Stomach (tissue), 8 donors: ENCODE measurements at regions not wholly inside any gene's neighbourhood (a gene's known extent, or its start where the extent isn't known, plus 50 kb on each side); places are given as distances from the start of the nearest gene placed in this dataset.
"Not testable (repeated sequence)": the region's sequence is repeated elsewhere in the genome, so short reads cannot be mapped to it uniquely, and the experiment has no call there.

Experiments
- DNase-seq, 2 donors: peaks; one replicate each; pipeline versions ENCODE4 v3.0.0 to v3.0.0-alpha.2; 2013 to 2019
- H3K27ac ChIP-seq, 5 donors: fragments of 200-600 bp in 4 of 5; sonication (generic) in 4 of 5; one replicate each; pipeline ENCODE4 v1.5.1; 2013 to 2019; ENCODE audit warnings: mild to moderate bottlenecking in 1 of 5, moderate library complexity in 1 of 5
- H3K27me3 ChIP-seq, 3 donors: fragments of 200-600 bp; sonication (generic); one replicate each; pipeline ENCODE4 v1.5.1; 2017 to 2019; ENCODE audit warnings: mixed run types in 1 of 3
- H3K36me3 ChIP-seq, 4 donors: fragments of 200-600 bp; sonication (generic); 1 replicate in 3 of 4; 2 replicates in 1 of 4; pipeline ENCODE4 v1.5.1; 2016 to 2019
- H3K4me1 ChIP-seq, 4 donors: fragments of 200-600 bp; sonication (generic); one replicate each; pipeline ENCODE4 v1.5.1; 2016 to 2019
- H3K4me3 ChIP-seq, 4 donors: fragments of 200-600 bp; sonication (generic) in 3 of 4; one replicate each; pipeline ENCODE4 v1.5.1; 2016 to 2019; ENCODE audit warnings: mild to moderate bottlenecking in 1 of 4
- H3K9me3 ChIP-seq, 4 donors: fragments of 200-600 bp; sonication (generic); one replicate each; pipeline ENCODE4 v1.5.1; 2016 to 2019
- CTCF ChIP-seq, 7 experiments: fragments of 450-650 bp in 4 of 7; fragments of 200-600 bp in 3 of 7; sonication (generic) in 3 of 7; IDR thresholded peaks; one replicate each; pipeline ENCODE4 v1.5.1; 2016 to 2019; ENCODE audit warnings: antibody characterized with exemption in 7 of 7, control low read depth in 2 of 7, mild to moderate bottlenecking in 1 of 7
- EP300 ChIP-seq: sonication (generic); formaldehyde crosslinking; IDR thresholded peaks from one replicate; pipeline ENCODE4 v1.6.1; 2017; ENCODE audit warnings: antibody characterized with exemption
- POLR2A ChIP-seq, 4 donors: fragments of 450-650 bp; IDR thresholded peaks; one replicate each; pipeline ENCODE4 v1.6.1; 2016; ENCODE audit warnings: antibody characterized with exemption in 4 of 4, control low read depth in 2 of 4, mild to moderate bottlenecking in 1 of 4, moderate library complexity in 1 of 4
- POLR2AphosphoS5 ChIP-seq, 3 donors: sonication (generic); formaldehyde crosslinking; IDR thresholded peaks; one replicate each; pipeline ENCODE4 v1.6.1; 2016; ENCODE audit warnings: antibody characterized with exemption in 3 of 3
- WGBS, 5 donors: extraction: QIAGEN DNeasy Blood & Tissue Kit in 3 of 5; methylation state at CpG; one replicate each; pipeline versions ENCODE4 v1.1.5 to v1.1.7; 2013 to 2018; 5-methylcytosine and 5-hydroxymethylcytosine counted together
- intact Hi-C: fragments of 100-400 bp; cut with DNase I; formaldehyde crosslinking; loops from one replicate; pipeline ENCODE4 v1.15.1; 2023; ENCODE audit warnings: low total_unique reads
- donor health status: healthy with polysubstance abuse.
- donor health status: Bipolar disorder and iron deficiency.
- donor health status: healthy.

DNA sequence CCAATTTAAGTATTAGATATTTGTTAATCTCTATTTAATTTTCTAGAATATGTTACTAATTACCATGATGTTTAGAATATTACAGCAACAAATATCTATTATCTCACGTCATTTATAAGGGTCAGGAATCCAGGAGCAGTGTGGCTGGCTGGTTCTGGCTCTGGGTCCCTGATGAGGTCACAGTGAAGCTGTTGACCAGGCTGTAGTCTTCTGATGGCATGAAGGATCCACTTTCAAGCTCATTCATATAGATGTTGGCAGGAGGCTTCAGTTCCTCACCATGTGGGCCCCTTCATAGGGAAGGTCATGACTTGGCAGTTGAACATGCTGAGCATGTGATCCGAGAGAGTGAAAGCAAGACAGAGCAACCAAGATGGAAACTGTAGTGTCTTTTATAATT is 375.6 kb downstream of the ATP23 start:
- intact Hi-C loops = no loop called here
- H3K4me3 ChIP-seq = no peak overlapping the region
- H3K4me1 ChIP-seq = no peaks in the 10 kb centered on the region
- no peak overlapping the region for H3K27ac ChIP-seq
- TF ChIP-seq EP300 = no peak
- no peak for TF ChIP-seq POLR2AphosphoS5 (IDR thresholded peaks at IDR 0.05)
- no peak for TF ChIP-seq CTCF (IDR thresholded peaks at IDR 0.05)
- no peak for TF ChIP-seq POLR2A (IDR thresholded peaks at IDR 0.05)
- no peaks in the 10 kb centered on the region for H3K27me3 ChIP-seq
- H3K9me3 ChIP-seq = peaks cover 0 to 11% (median 4%) of the 10 kb centered on the region in 4 donors
- DNase-seq = no peak
- H3K36me3 ChIP-seq = no peaks in the 10 kb centered on the region
- WGBS, 5 donors = 69 to 89% (median 83%) methylated on average over 2 of the region's 2 CpGs

- H3K9me3 ChIP-seq = peaks cover 0 to 11% (median 4%) of the 10 kb centered on the region in 4 donors
- no peak for TF ChIP-seq CTCF (IDR thresholded peaks at IDR 0.05)
- TF ChIP-seq POLR2A (IDR thresholded peaks at IDR 0.05) = no peak
- TF ChIP-seq EP300 = no peak
- TF ChIP-seq POLR2AphosphoS5 (IDR thresholded peaks at IDR 0.05) = no peak
- H3K27ac ChIP-seq = no peak overlapping the region
- H3K4me1 ChIP-seq = no peaks in the 10 kb centered on the region
- no peak overlapping the region for H3K4me3 ChIP-seq
- 84 to 91% (median 89%) methylated on average over 3 of the region's 3 CpGs for WGBS, 5 donors
- DNase-seq = no peak
- H3K36me3 ChIP-seq = no peaks in the 10 kb centered on the region
- intact Hi-C loops = no loop called here
- no peaks in the 10 kb centered on the region for H3K27me3 ChIP-seq
Measured at GRCh38 chr12:58321414-58321813, 380.0 kb downstream of the ATP23 start.

DNA sequence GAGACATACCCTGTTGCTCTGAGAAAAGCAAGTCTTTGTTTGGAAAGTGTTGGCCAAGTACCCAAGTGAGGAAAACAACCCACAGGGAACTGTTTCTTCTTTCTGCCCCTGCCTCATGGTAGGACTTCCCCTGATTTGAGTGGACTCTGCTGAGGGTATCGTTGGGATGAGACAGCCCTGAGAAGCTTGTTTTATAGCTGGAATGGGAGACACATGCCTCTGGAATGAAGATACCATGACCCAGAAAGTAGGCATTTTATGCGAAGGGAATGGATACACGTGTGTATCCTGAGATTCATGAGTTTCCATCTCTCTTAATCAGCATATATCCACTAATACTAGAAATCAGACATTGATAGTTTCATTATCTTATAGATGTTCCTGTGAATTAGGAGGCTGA is 382.3 kb downstream of the ATP23 start:
- H3K27me3 ChIP-seq = no peaks in the 10 kb centered on the region
- H3K9me3 ChIP-seq = peaks cover 0 to 4% (median under 1%) of the 10 kb centered on the region in 4 donors
- TF ChIP-seq POLR2A (IDR thresholded peaks at IDR 0.05) (no peak), POLR2AphosphoS5 (IDR thresholded peaks at IDR 0.05) (no peak), EP300 (no peak)
- no peak overlapping the region for H3K4me3 ChIP-seq
- WGBS, 5 donors = 88 to 93% (median 91%) methylated on average over 3 of the region's 3 CpGs
- no peak for DNase-seq
- H3K27ac ChIP-seq = no peak overlapping the region
- H3K4me1 ChIP-seq = no peaks in the 10 kb centered on the region
- intact Hi-C loops = no loop called here
- no peaks in the 10 kb centered on the region for H3K36me3 ChIP-seq

GRCh38 chr12:58325561-58325960 is 384.2 kb downstream of the ATP23 start:
- Histone ChIP-seq H3K27me3 (no peaks in the 10 kb centered on the region), H3K36me3 (no peaks in the 10 kb centered on the region), H3K4me3 (no peak overlapping the region), H3K4me1 (no peaks in the 10 kb centered on the region), H3K27ac (no peak overlapping the region), H3K9me3 (no peaks in the 10 kb centered on the region)
- no peak for DNase-seq
- intact Hi-C loops = no loop called here
- TF ChIP-seq CTCF (IDR thresholded peaks at IDR 0.05) = no peak
- no peak for TF ChIP-seq EP300
- no peak for TF ChIP-seq POLR2A (IDR thresholded peaks at IDR 0.05)
- no peak for TF ChIP-seq POLR2AphosphoS5 (IDR thresholded peaks at IDR 0.05)
- 17 to 38% (median 33%) methylated on average over 1 of the region's 1 CpG for WGBS, 5 donors

GRCh38 chr12:58326534-58326933 is 385.2 kb downstream of the ATP23 start:
- Histone ChIP-seq H3K36me3 (no peaks in the 10 kb centered on the region), H3K4me3 (no peak overlapping the region), H3K9me3 (no peaks in the 10 kb centered on the region), H3K27me3 (no peaks in the 10 kb centered on the region), H3K27ac (no peak overlapping the region), H3K4me1 (no peaks in the 10 kb centered on the region)
- intact Hi-C loops = no loop called here
- WGBS, 5 donors = 90 to 97% (median 93%) methylated on average over 3 of the region's 3 CpGs
- no peak for DNase-seq
- no peak for TF ChIP-seq EP300
- TF ChIP-seq POLR2AphosphoS5 (IDR thresholded peaks at IDR 0.05) = no peak
- TF ChIP-seq POLR2A (IDR thresholded peaks at IDR 0.05) = no peak
- TF ChIP-seq CTCF (IDR thresholded peaks at IDR 0.05) = no peak

DNA sequence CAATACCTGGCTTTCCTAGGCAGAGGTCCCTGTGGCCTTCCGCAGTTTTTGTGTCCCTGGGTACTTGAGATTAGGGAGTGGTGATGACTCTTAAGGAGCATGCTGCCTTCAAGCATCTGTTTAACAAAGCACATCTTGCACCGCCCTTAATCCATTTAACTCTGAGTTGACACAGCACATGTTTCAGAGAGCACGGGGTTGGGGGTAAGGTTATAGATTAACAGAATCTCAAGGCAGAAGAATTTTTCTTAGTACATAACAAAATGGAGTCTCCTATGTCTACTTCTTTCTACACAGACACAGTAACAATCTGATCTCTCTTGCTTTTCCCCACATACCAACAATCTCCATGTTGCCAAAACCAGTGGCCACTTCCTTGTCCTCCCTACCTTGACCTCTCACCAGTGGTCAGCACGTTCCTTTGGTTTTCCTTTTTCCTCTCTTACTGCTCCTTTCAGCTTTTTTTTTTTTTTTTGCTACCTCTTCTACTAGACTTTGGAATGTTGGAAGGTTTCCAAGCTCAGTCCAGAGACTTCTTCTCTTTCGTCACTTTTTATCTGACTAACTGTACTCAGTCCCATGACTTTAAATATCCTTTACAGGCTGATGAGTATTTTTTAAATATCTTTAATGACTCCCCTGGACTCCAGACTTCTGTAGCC is 395.3 kb downstream of the ATP23 start:
- H3K27me3 ChIP-seq, H3K4me3 ChIP-seq, H3K27ac ChIP-seq, H3K9me3 ChIP-seq, H3K36me3 ChIP-seq, intact Hi-C loops, H3K4me1 ChIP-seq: not testable (repeated sequence)
- DNase-seq = peak in 1 of 2 donors; percentile 59
- WGBS, 5 donors = 8 to 36% (median 17%) methylated on average over 2 to 4 of the region's 5 CpGs

- H3K4me1 ChIP-seq = peaks cover 0 to 12% (median 0%) of the 10 kb centered on the region in 4 donors
- 82 to 94% (median 90%) methylated on average over 3 of the region's 3 CpGs for WGBS, 5 donors
- H3K36me3 ChIP-seq, DNase-seq, H3K27ac ChIP-seq, H3K27me3 ChIP-seq, intact Hi-C loops, H3K4me3 ChIP-seq, H3K9me3 ChIP-seq: not testable (repeated sequence)
Measured at GRCh38 chr12:58337539-58337938, 396.2 kb downstream of the ATP23 start.
